ENCODE measurements at regions not wholly inside any gene's neighbourhood (a gene's known extent, or its start where the extent isn't known, plus 50 kb on each side); places are given as distances from the start of the nearest gene placed in this dataset.
"Not testable (repeated sequence)": the region's sequence is repeated elsewhere in the genome, so short reads cannot be mapped to it uniquely, and the experiment has no call there.

- TF ChIP-seq CTCF (IDR thresholded peaks at IDR 0.05; ENCODE audit: low read depth, low read length, missing control alignments): no peak
- DNase-seq (ENCODE audit: low read depth): no peak
- H3K4me3 ChIP-seq (ENCODE audit: low read depth, low read length): no peak overlapping the region
Observed at GRCh38 chrX:63186137-63186536, 165.0 kb downstream of the SPIN4 start.

GRCh38 chrX:63179852-63180251 lies 171.3 kb downstream of the SPIN4 start:
- H3K4me3 ChIP-seq (ENCODE audit: low read depth, low read length); DNase-seq (ENCODE audit: low read depth): not testable (repeated sequence)

GRCh38 chrX:63176578-63176977 lies 174.6 kb downstream of the SPIN4 start:
- H3K4me3 ChIP-seq (ENCODE audit: low read depth, low read length); DNase-seq (ENCODE audit: low read depth): not testable (repeated sequence)

GRCh38 chrX:63173841-63174718 lies 177.1 kb downstream of the SPIN4 start:
- not testable (repeated sequence) for H3K4me3 ChIP-seq (ENCODE audit: low read depth, low read length); DNase-seq (ENCODE audit: low read depth)

- not testable (repeated sequence) for DNase-seq (ENCODE audit: low read depth); H3K4me3 ChIP-seq (ENCODE audit: low read depth, low read length)
Observed at GRCh38 chrX:63169416-63169815, 181.7 kb downstream of the SPIN4 start.

- not testable (repeated sequence) for H3K4me3 ChIP-seq (ENCODE audit: low read depth, low read length); DNase-seq (ENCODE audit: low read depth)
Observed at GRCh38 chrX:63168949-63169348, 182.2 kb downstream of the SPIN4 start.

GRCh38 chrX:63167002-63167401 lies 184.1 kb downstream of the SPIN4 start:
- not testable (repeated sequence) for H3K4me3 ChIP-seq (ENCODE audit: low read depth, low read length)

GRCh38 chrX:63160994-63161393 lies 190.1 kb downstream of the SPIN4 start:
- not testable (repeated sequence) for DNase-seq (ENCODE audit: low read depth); H3K4me3 ChIP-seq (ENCODE audit: low read depth, low read length)

More at GRCh38 chrX:63167002-63167401, 184.1 kb downstream of the SPIN4 start:
- not testable (repeated sequence) for DNase-seq (ENCODE audit: low read depth)

- DNase-seq (ENCODE audit: low read depth); H3K4me3 ChIP-seq (ENCODE audit: low read depth, low read length): not testable (repeated sequence)
Observed at GRCh38 chrX:63160340-63160739, 190.8 kb downstream of the SPIN4 start.

GRCh38 chrX:63145526-63145925 lies 205.6 kb downstream of the SPIN4 start:
- DNase-seq (ENCODE audit: low read depth): not testable (repeated sequence)

GRCh38 chrX:63142588-63142987 lies 208.5 kb downstream of the SPIN4 start:
- not testable (repeated sequence) for DNase-seq (ENCODE audit: low read depth); H3K4me3 ChIP-seq (ENCODE audit: low read depth, low read length)

More at GRCh38 chrX:63145526-63145925, 205.6 kb downstream of the SPIN4 start:
- not testable (repeated sequence) for H3K4me3 ChIP-seq (ENCODE audit: low read depth, low read length)

- not testable (repeated sequence) for DNase-seq (ENCODE audit: low read depth); H3K4me3 ChIP-seq (ENCODE audit: low read depth, low read length)
Observed at GRCh38 chrX:63135859-63136258, 215.3 kb downstream of the SPIN4 start.

GRCh38 chrX:63128509-63128908 lies 222.6 kb downstream of the SPIN4 start:
- peak; percentile 41 for TF ChIP-seq CTCF (IDR thresholded peaks at IDR 0.05; ENCODE audit: low read depth, low read length, missing control alignments)
- no peak overlapping the region for H3K4me3 ChIP-seq (ENCODE audit: low read depth, low read length)
- no peak for DNase-seq (ENCODE audit: low read depth)
